ENCODE measurements at regions not wholly inside any gene's neighbourhood (a gene's known extent, or its start where the extent isn't known, plus 50 kb on each side); places are given as distances from the start of the nearest gene placed in this dataset.

DNA sequence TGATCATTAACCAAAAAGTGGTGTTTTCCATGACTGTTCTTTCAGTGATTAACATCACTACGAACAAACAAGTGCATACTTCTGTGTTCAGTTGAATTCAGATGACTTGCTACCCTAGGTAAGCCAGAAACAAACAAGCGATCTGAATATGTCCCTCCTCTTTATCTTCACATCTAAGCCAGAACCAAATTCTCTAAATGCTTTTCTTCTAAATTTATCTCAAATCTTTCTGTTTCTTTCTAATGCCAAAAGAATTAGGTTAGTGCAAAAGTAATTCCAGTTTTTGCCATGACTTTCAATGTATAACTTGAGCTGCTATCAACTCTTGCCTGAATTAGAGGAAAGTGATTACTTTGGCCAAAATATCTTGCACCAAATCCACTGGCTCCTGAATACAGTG lies 481.2 kb downstream of the COL11A1 start:
- Mint-ChIP-seq H3K4me3 (no peak overlapping the region), H3K36me3 (no peaks in the 10 kb centered on the region), H3K27me3 (no peaks in the 10 kb centered on the region), H3K27ac (no peak overlapping the region), H3K4me1 (no peaks in the 10 kb centered on the region), H3K9me3 (no peaks in the 10 kb centered on the region)
- CTCF ChIA-PET, result no interaction called here
- no peak for DNase-seq

DNA sequence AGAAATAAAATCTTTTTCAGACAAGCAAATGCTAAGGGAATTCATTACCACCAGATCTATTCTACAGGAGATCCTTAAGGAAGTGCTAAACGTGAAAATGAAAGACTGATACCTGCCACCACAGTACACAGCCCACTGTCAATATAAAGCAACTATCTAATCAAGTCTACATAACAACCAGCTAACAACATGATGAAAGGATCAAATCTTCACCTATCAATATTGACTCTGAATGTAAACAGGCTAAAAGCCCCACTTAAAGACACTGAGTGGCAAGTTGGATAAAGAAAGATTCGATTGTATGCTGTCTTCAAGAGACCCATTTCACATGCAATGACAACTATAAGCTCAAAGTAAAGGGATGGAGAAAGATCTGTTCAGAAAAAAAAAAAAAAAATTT lies 492.4 kb downstream of the COL11A1 start:
- no peak for DNase-seq
- H3K4me1 Mint-ChIP-seq, result no peaks in the 10 kb centered on the region
- no peak overlapping the region for H3K4me3 Mint-ChIP-seq
- peaks cover 8% of the 10 kb centered on the region for H3K9me3 Mint-ChIP-seq
- CTCF ChIA-PET, result no interaction called here
- no peak overlapping the region for H3K27ac Mint-ChIP-seq
- H3K27me3 Mint-ChIP-seq, result no peaks in the 10 kb centered on the region
- no peaks in the 10 kb centered on the region for H3K36me3 Mint-ChIP-seq

DNA sequence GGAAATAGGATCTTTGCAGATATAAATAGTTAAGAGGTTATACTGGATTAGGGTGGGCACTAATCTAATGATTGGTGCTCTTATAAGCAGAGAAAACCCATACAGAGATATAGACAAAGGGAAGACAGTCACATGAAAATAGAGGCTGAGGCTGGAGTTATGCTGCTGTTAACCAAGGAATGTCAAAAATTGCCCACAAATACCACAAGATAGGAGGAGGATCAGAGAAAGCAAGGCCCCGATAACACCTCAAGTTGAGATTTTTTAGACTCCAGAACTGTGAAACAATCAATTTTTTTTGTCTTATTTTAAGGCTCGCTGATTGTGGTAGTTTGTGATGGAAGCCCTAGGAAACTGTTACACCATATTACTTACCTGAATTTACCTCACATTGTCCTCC lies 513.2 kb downstream of the COL11A1 start:
- no peak overlapping the region for H3K4me3 Mint-ChIP-seq
- H3K27me3 Mint-ChIP-seq, result no peaks in the 10 kb centered on the region
- H3K9me3 Mint-ChIP-seq, result no peaks in the 10 kb centered on the region
- H3K27ac Mint-ChIP-seq, result no peak overlapping the region
- CTCF ChIA-PET, result no interaction called here
- no peak for DNase-seq
- H3K36me3 Mint-ChIP-seq, result no peaks in the 10 kb centered on the region
- no peaks in the 10 kb centered on the region for H3K4me1 Mint-ChIP-seq

DNA sequence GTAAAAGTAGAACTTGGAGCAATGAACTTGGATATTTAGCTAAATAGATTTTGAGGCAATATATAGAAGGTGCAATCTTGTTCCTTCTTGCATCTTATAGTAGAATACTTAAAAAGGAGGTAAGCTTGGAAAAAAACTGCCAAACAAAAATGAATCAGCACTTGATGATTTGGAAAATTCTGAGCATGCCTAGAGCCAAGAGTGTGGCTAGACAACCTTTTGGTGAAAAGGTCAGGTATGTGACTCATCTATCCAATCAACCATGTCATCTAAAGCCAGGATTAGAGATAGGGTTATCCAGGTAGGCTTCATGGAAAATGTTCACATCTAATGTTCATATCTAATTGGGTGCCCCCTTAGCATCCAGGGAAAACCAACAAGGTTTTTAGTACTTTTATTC lies 515.0 kb downstream of the COL11A1 start:
- Mint-ChIP-seq H3K4me1 (no peaks in the 10 kb centered on the region), H3K4me3 (no peak overlapping the region), H3K36me3 (no peaks in the 10 kb centered on the region), H3K9me3 (no peaks in the 10 kb centered on the region), H3K27me3 (no peaks in the 10 kb centered on the region), H3K27ac (no peak overlapping the region)
- CTCF ChIA-PET, result no interaction called here
- no peak for DNase-seq

DNA sequence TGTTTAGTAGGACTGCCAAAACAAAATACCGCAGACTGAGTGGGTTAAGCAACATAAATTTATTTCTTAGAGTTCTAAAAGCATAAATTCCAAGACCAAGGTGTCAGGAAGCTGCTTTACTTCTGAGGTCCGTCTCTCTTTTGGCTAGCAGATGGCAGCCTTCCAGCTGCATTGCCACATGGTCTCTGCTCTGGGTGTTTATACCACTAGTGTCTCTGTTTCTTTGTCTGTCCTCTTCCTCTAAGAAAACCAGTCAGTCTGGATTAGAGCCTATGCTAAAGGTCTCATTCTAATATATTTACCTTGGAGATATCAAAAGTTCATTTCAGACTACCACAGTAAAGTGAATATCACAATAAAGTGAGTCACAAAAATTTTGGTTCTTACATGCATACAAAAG lies 519.8 kb downstream of the COL11A1 start:
- CTCF ChIA-PET, result no interaction called here
- DNase-seq, result no peak
- no peaks in the 10 kb centered on the region for H3K27me3 Mint-ChIP-seq
- no peaks in the 10 kb centered on the region for H3K36me3 Mint-ChIP-seq
- H3K27ac Mint-ChIP-seq, result no peak overlapping the region
- H3K4me3 Mint-ChIP-seq, result no peak overlapping the region
- peaks cover 2% of the 10 kb centered on the region for H3K9me3 Mint-ChIP-seq
- H3K4me1 Mint-ChIP-seq, result no peaks in the 10 kb centered on the region

DNA sequence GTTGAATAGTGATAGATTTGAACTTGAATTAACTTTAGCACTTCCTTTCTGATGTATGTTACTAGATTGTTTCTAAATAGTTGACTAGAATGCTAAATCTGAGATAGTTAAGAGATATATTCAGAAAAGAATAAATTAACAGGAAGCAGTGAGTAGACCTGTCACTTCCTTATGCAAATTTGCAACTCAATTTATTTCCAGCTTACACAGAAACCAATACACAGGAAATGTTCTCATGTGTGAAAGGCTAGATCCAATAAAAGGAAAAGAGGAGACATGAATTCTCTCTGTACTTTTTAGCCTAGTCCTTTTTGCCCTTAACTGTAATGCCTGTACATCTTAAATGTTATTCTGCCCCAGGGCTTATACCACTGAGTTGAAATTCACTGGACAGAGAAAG lies 522.3 kb downstream of the COL11A1 start:
- H3K4me1 Mint-ChIP-seq, result no peaks in the 10 kb centered on the region
- no peak for DNase-seq
- H3K4me3 Mint-ChIP-seq, result no peak overlapping the region
- no peaks in the 10 kb centered on the region for H3K27me3 Mint-ChIP-seq
- H3K27ac Mint-ChIP-seq, result no peak overlapping the region
- CTCF ChIA-PET, result no interaction called here
- no peaks in the 10 kb centered on the region for H3K36me3 Mint-ChIP-seq
- peaks cover 2% of the 10 kb centered on the region for H3K9me3 Mint-ChIP-seq

DNA sequence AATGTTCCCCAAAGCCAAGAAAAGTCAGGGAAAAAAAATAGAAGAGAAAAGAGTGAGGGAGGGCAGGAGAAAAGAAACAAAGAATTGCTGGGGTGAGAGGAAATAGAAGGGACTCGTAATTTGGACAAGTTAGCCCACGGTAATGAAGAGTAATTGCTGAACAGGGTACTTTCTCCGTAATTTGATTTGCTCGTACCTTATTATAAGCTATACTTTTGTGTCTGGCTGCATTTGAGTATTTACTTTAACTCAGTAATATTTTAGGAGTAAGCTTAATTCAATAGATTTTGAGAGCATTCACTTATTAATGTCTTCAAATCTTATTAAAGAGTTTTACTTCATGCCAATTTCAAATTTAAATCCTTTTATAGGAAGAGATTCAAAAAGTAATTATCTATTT lies 527.5 kb downstream of the COL11A1 start:
- Mint-ChIP-seq H3K4me1 (no peaks in the 10 kb centered on the region), H3K27ac (no peak overlapping the region), H3K36me3 (no peaks in the 10 kb centered on the region), H3K4me3 (no peak overlapping the region), H3K9me3 (peaks cover 2% of the 10 kb centered on the region), H3K27me3 (no peaks in the 10 kb centered on the region)
- no peak for DNase-seq
- CTCF ChIA-PET, result no interaction called here

DNA sequence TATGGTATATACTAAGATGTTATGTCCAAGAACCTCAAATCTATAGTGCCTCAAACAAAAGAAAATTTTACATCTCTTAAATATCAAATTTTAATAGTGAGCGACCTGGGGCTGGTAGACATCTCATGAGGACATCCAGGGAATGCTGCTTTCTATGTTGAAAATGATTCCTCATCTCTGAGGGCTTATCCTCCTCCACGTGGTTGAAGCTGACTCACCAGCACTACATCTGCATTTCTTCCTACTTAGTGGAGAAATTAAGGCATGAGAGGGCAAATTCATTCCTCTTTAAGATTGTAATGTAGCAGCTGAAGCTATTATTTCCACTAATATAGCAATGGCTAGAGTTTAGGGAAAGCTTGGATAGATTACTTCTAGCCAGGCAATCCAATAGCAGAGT lies 529.5 kb downstream of the COL11A1 start:
- Mint-ChIP-seq H3K4me1 (no peaks in the 10 kb centered on the region), H3K27me3 (no peaks in the 10 kb centered on the region), H3K4me3 (no peak overlapping the region), H3K27ac (no peak overlapping the region), H3K9me3 (peaks cover 2% of the 10 kb centered on the region), H3K36me3 (no peaks in the 10 kb centered on the region)
- CTCF ChIA-PET, result no interaction called here
- no peak for DNase-seq

DNA sequence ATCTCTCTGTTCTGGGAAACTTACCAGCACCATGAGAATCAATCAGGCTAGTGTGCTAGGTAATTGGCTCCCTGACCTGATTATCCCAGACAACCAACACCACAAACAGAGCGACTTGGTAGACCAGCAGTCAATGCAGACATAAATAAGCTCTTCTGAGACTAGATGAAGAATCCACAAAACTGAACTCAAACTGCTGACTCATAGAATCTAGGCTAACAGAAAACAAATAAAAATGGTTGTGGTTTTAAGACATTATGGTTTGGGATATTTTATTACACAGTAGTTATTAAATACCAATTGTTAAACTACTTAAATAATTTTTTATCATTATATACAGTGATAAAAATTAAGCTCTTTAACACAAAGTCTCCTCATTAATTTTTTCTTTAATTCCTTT lies 535.7 kb downstream of the COL11A1 start:
- no peak for DNase-seq
- CTCF ChIA-PET, result no interaction called here
- no peaks in the 10 kb centered on the region for H3K36me3 Mint-ChIP-seq
- no peaks in the 10 kb centered on the region for H3K4me1 Mint-ChIP-seq
- H3K9me3 Mint-ChIP-seq, result no peaks in the 10 kb centered on the region
- no peak overlapping the region for H3K4me3 Mint-ChIP-seq
- H3K27ac Mint-ChIP-seq, result no peak overlapping the region
- no peaks in the 10 kb centered on the region for H3K27me3 Mint-ChIP-seq

DNA sequence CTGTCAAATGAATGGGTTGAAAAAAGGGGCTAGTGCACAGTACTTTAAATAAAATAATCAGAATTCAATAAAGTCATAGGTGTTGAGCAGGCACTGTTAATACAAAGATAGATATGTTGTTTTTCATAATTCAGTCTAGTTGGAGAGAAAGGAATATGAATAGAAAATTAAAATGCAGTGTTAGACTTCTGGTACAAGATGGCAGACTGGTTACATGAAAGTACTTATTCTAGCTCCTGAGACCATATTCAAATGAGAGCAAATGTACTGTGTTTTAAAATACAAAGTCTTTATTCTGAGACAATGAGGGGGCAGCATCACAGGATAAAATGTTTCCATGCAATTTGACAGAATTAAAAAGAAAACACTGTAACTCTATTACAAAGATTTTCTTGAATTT lies 542.1 kb downstream of the COL11A1 start:
- CTCF ChIA-PET, result no interaction called here
- Mint-ChIP-seq H3K27ac (no peak overlapping the region), H3K27me3 (no peaks in the 10 kb centered on the region), H3K4me1 (no peaks in the 10 kb centered on the region), H3K9me3 (no peaks in the 10 kb centered on the region), H3K36me3 (no peaks in the 10 kb centered on the region), H3K4me3 (no peak overlapping the region)
- DNase-seq, result no peak

DNA sequence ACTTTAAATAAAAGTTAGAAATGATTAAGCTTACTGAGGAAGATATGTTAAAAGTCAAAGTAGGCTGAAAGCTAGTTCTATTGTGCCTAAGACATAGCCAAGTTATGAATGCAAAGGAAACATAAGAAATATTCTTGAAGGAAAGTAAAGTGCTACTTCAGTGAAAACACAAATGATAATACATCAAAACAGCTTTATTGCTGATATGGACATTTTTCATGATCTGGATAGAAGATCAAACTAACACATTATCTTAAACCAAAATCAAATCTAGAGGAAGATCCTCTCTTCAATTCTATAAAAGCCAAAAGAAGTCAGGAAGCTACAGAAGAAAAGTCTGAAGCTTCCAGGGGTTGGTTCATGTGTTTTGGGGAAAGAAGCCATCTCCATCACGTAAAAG lies 545.9 kb downstream of the COL11A1 start:
- Mint-ChIP-seq H3K27ac (no peak overlapping the region), H3K36me3 (no peaks in the 10 kb centered on the region), H3K9me3 (no peaks in the 10 kb centered on the region), H3K27me3 (no peaks in the 10 kb centered on the region), H3K4me3 (no peak overlapping the region), H3K4me1 (no peaks in the 10 kb centered on the region)
- CTCF ChIA-PET, result no interaction called here
- DNase-seq, result no peak

DNA sequence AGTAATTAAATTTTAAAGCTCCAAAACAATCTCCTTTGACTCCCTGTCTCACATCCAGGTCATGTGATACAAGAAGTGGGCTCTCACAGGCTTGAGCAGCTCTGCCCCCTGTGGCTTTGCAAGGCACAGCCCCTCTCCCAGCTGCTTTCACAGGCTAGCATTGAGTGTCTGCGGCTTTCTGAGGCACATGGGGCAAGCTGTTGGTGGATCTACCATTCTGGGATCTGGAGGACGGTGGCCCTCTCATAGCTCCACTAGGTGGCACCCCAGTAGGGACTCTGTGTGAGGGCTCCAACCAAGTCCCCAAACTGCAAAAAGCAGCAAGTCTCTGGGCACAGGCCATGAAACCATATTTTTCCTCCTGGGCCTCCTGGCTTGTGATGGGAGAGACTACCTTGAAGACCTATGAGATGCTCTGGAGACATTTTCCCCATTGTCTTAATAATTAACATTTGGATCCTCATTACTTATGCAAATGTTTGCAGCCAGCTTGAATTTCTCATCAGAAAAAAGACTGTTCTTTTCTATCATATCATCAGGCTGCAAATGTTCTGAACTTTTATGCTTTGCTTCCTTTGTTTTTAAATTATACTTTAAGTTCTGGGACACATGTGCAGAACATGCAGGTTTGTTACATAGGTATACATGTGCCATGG lies 554.1 kb upstream of the OLFM3 start:
- no peak for DNase-seq
- Mint-ChIP-seq H3K36me3 (no peaks in the 10 kb centered on the region), H3K4me3 (no peak overlapping the region), H3K27ac (no peak overlapping the region), H3K9me3 (peaks cover 14% of the 10 kb centered on the region), H3K4me1 (no peaks in the 10 kb centered on the region), H3K27me3 (no peaks in the 10 kb centered on the region)
- CTCF ChIA-PET, result no interaction called here

DNA sequence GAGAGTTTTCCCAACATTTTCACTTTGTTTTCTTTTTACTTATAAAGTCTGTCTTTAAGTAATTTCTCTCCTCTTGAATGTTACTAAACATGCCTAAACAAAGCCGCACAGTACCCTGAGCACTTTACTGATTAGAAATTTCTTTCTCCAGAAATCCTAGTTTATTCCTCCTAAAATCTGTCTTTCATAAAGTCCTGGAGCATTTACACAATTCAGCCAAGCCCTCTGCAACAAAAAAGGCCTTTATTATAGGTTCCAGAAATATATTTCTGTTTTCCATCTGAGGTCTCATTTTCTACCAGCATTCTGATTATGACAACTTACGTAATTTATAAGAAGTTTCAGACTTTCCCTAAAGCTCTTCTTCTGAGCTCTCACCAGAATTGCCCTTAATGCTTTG lies 549.5 kb upstream of the OLFM3 start:
- Mint-ChIP-seq H3K4me3 (no peak overlapping the region), H3K27me3 (no peaks in the 10 kb centered on the region), H3K9me3 (peaks cover 3% of the 10 kb centered on the region), H3K27ac (no peak overlapping the region), H3K4me1 (no peaks in the 10 kb centered on the region), H3K36me3 (no peaks in the 10 kb centered on the region)
- DNase-seq, result no peak
- CTCF ChIA-PET, result no interaction called here

DNA sequence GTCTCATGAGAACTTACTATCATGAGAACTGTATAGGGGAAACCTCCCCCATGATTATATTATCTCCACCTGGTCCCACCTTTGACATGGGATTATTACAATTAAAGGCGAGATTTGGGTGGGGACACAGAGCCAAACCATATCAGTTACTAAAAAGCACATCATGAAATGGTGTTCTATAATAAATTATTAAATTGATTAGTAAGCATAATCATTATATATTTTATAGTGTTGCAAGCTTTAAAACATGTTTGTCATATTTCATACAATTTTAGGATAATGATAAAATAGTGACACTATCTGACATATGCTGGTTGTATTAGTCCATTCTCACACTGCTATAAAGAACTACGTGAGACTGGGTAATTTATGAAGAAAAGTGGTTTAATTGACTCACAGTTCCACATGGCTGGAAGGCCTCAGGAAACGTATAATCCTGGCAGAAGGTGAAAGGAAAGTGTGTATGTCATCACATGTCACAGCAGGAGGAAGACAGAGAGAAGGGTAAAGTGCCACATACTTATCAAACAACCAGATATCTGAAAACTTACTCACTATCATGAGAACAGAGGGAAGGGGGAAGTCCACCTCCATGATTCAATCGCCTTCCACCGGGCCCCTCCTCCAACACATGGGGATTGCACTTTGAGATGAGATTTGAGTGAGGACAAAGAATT lies 539.2 kb upstream of the OLFM3 start:
- Mint-ChIP-seq H3K27me3 (no peaks in the 10 kb centered on the region), H3K9me3 (peaks cover 3% of the 10 kb centered on the region), H3K36me3 (no peaks in the 10 kb centered on the region), H3K4me1 (no peaks in the 10 kb centered on the region), H3K4me3 (no peak overlapping the region), H3K27ac (no peak overlapping the region)
- no peak for DNase-seq
- CTCF ChIA-PET, result no interaction called here

DNA sequence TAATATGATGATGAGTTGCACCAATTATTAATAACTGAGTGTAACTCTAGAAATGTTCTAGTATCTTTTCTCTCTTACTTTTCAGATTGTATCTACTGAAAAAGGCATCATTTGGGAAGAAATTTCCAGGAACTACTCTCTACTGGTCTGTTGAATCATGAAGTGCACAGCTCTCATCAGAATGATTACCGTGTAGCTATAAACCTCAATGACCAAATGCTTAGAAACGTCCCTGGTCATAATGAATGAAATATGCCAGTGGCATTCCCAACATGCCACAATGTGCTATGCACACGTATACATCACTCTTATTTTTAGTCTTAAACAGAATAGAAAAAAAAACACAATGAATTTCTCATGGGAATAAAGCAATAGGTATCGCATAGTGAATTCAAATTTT lies 534.3 kb upstream of the OLFM3 start:
- H3K27ac Mint-ChIP-seq, result no peak overlapping the region
- no peak overlapping the region for H3K4me3 Mint-ChIP-seq
- no peaks in the 10 kb centered on the region for H3K4me1 Mint-ChIP-seq
- DNase-seq, result no peak
- peaks cover 4% of the 10 kb centered on the region for H3K9me3 Mint-ChIP-seq
- CTCF ChIA-PET, result no interaction called here
- no peaks in the 10 kb centered on the region for H3K36me3 Mint-ChIP-seq
- no peaks in the 10 kb centered on the region for H3K27me3 Mint-ChIP-seq

DNA sequence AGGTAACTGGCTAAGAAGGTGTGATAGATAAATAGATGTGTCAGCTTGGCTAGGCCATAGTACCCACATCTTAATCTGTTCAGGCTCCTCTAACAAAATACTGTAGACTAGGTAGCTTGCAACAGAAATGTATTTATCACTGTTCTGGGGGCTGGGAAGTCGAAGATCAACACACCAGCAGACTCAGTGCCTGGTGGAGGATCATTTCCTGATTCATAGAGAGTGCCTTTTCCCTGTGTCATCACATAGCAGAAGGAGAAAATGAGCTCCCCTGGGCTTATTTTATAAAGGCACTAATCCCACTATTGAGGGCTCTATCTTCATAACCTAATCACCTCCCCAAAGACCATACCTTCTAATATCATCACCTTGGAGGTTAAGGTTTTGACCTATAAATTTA lies 532.7 kb upstream of the OLFM3 start:
- no peaks in the 10 kb centered on the region for H3K27me3 Mint-ChIP-seq
- no peak for DNase-seq
- H3K4me3 Mint-ChIP-seq, result no peak overlapping the region
- no peaks in the 10 kb centered on the region for H3K4me1 Mint-ChIP-seq
- H3K27ac Mint-ChIP-seq, result no peak overlapping the region
- H3K36me3 Mint-ChIP-seq, result no peaks in the 10 kb centered on the region
- CTCF ChIA-PET, result no interaction called here
- H3K9me3 Mint-ChIP-seq, result peaks cover 3% of the 10 kb centered on the region

All from activated naive CD4-positive, alpha-beta T cell treated with anti-CD3 and anti-CD28 coated beads, Interleukin-2, amount 10 ng/mL, durations not matched to agents 7 days and 5 days (primary cell).